EH (cell line): ENCODE measurements at regions not wholly inside any gene's neighbourhood (a gene's known extent, or its start where the extent isn't known, plus 50 kb on each side); places are given as distances from the start of the nearest gene placed in this dataset.

ENCODE experiments used
- DNase-seq: peaks from one replicate; pipeline ENCODE4 v3.0.0-alpha.2; 2015; ENCODE audit warnings: low read depth

GRCh38 chr1:29744684-29745490 lies 508.6 kb downstream of the PTPRU start:
- no peak for DNase-seq

GRCh38 chr1:29743931-29744330 lies 507.6 kb downstream of the PTPRU start:
- no peak for DNase-seq

DNA sequence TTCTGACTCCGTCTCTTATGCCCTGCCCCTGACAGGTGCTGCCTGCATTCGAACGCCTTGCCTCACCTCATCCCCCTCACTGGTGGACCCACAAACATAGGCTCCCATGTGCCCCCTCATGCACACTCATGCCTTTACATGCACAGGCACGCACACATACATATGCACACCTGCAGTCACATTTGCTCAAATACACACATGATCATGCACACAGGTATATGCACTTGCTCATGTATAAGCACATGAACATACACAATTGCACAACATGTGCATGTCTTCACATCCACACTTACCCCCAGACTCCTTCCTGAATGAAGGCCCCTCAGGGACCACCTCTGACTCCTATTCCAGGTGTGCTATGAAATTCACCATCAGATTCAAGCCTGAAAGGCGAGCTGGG lies 506.9 kb downstream of the PTPRU start:
- no peak for DNase-seq

DNA sequence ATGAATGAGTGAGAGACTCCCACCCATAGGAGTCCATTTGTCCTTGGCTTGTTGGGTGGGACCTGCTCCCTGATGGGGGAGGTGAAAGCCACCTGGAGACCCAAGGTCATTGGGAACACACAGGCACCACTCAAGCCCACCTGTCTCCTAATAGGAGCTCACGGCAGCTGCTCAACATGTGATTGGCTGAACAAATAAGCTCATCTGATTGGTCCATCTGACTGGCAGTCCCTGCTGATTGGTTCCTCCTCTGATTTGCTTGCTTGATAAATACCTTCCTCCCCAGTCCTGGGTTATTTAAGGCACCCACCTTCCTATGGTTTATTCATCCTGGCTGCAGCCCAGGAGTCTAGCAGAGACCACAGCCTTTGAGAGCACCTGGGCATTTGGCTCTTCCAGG lies 502.9 kb downstream of the PTPRU start:
- DNase-seq: no peak

- peak; percentile 65 for DNase-seq
Measured at GRCh38 chr1:29736582-29737188, 500.4 kb downstream of the PTPRU start.

DNA sequence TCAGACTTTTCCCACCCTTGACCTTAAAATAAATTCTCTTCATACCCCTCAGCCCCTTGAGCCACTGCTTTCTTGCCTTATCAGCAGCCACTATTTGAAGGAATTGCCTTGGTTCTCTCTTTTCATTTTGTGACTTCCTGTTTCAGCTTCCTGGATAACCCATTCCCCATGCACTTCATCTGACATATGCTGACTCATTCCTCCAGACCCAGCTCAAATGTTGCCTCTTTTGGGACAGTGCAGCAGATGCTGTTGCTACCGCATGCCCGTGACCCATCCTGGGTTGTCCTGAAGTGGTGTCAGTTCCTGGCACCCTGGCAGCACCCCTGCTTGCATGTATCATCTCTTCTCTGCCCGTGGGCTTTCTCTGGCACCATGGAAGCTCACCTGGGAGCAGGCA lies 496.1 kb downstream of the PTPRU start:
- DNase-seq: peak; percentile 9

DNA sequence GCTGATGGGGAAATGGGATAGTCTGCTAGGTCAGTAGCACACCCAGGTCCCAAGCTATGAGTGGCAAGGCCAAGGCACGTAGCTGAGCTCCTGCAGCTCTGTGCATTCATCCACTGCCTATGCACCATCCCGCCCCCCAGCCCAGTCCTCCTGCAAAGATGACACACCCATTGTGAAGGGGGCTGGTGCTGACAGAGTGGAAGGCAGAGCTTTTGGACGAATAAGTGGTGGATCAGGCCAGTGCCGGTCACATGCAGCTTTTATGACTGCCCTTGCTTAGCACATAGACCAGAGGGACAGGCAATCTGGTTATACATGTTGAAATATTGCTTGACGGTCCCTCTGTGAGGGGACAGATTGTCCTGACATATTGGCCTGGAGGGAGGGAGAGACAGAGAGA lies 494.3 kb downstream of the PTPRU start:
- no peak for DNase-seq

- DNase-seq: no peak
Measured at GRCh38 chr1:29729281-29729680, 493.0 kb downstream of the PTPRU start.

- no peak for DNase-seq
Measured at GRCh38 chr1:29728703-29729102, 492.4 kb downstream of the PTPRU start.

- no peak for DNase-seq
Measured at GRCh38 chr1:29725262-29725661, 488.9 kb downstream of the PTPRU start.

DNA sequence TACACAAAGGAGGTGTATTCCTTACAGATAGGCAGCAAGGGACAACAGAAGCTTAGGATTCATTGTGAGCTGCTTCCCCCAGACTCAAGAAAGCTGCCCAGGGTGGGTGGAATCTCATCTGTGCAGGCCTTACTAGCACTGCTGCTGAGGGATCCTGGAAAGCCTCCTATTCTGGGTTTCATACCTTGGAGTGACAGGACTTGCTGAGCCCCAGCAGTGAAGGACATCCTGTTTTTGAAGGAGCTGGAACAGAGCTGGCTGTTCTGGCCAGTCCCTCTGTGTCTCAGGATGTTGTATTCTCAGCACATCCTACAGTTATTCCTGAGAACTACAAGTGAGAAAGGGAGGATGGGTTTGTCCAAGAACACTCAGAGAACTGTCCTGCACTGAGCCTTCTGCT lies 486.3 kb downstream of the PTPRU start:
- DNase-seq: no peak

DNA sequence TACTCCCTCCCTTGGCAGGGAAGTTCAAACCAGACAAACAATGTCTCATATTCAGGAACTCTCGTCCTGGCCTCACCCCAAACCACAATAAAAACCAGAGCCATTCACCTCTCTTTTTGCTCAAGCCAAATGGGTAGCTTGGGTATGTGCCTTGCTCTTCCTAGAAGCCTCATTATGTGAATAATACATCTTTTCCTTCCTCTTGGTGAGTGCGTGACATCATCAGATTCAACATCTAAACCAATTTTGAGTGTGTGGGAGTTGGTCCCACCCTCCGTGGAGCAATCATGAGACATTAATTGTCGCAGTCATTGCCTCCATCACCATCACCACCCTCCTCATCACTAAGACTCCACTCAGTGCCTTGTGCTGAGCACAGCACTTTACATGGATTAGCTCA lies 482.9 kb downstream of the PTPRU start:
- peak; percentile 8 for DNase-seq

GRCh38 chr1:29718791-29719190 lies 482.5 kb downstream of the PTPRU start:
- DNase-seq: no peak

DNA sequence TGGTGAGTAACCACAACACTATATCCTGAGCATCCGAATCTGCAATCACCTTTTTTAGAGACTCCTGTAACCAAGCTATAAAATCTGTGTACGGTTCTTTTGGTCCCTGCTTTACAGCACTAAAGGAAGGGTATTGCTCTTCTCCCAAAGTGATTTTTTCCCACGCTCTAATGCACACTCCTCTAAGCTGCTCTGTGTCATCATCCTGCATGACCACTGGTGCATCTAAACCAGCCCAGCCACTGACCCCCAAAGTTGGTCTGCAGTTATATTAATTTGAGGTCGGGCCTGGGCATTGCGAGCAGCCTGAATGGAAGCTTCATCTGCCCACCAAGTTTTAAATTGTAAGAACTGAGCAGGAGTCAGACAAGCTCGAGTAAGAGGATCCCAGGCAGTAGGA lies 480.0 kb downstream of the PTPRU start:
- DNase-seq: no peak

- DNase-seq: peak; percentile 32
Measured at GRCh38 chr1:29713857-29714256, 477.5 kb downstream of the PTPRU start.

GRCh38 chr1:29712801-29713200 lies 476.5 kb downstream of the PTPRU start:
- DNase-seq: no peak

DNA sequence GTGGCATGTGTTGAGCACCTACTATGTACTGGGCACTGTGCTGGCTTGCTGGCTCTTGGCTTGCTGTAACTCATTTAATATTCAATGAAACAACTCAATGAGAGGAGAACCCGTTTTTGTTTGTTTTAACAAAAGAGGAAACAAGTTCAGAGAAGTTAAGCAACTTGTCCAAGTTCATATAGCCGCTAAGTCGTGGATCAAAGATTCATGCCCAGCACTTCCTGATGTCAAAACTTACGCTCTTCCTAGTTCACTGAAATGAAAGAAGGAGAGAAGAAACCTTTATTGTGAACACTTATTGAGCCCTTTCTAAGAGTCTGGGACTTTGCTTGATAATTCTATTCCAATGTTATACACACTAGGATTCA lies 475.9 kb downstream of the PTPRU start:
- no peak for DNase-seq

- peak; percentile 87 for DNase-seq
Measured at GRCh38 chr1:29711582-29712283, 475.4 kb downstream of the PTPRU start.

- peak; percentile 83 for DNase-seq
Measured at GRCh38 chr1:29709704-29710280, 473.5 kb downstream of the PTPRU start.

- DNase-seq: peak; percentile 95
Measured at GRCh38 chr1:29708796-29709703, 472.7 kb downstream of the PTPRU start.

DNA sequence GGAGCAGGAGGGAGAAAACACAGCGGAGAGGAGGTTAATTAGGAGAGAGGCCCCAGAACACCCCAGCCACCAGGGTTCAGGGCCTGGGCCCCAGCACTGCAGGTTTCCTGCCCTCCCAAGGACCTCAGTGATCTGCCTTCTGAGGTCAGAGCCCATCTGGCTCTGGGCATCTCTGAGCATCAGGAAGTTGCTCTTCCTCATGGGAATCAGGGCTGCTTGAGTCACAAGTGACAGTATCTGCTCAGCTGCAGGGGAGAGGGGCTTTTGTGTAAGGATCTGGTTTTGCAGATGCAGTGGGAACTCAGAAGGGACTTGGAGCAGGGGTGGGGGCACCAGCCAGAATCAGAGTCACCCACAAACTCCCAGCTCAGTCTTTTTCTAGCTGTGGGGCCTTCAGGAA lies 472.1 kb downstream of the PTPRU start:
- DNase-seq: peak; percentile 78

GRCh38 chr1:29707796-29708195 lies 471.5 kb downstream of the PTPRU start:
- DNase-seq: no peak
